ENCODE measurements at regions not wholly inside any gene's neighbourhood (a gene's known extent, or its start where the extent isn't known, plus 50 kb on each side); places are given as distances from the start of the nearest gene placed in this dataset.

DNA sequence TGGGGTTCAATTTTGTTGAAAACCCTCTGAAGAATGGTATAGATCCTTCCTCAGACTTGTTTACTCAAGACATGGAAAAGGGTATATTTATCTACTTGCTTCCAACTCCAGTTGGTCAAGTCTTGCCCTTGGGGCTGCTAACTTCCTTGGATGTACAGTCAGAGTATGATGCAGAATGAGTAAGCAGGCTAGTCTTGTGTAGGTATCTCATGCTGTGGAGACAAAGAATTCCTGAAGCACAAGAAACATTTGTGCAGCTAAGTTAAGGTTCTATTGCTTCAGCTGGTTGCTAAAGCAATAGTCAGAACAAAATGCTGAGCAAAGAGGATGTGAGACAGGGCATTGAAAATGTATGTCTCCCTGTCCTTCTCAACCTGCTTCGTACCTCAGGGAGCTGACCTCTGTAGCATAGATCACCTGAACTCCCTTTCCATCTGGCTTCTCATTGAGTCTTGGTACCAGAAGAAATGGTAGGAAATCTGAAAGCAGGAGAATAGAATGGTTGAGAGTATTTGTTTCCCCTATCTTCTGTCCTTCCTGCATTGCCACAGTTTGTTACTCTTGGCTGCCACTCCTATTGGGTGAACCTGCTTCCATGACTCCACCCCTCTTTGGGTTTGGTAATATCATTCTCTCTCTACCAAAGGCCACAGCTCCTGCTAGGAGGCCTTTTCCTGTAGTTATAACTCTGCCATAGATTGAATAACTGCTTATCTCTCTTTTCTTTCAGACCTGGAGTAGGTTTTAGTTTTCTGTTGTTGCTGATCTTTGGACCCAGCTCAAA, 346.0 kb downstream of the PHF14 start:
- peak; percentile 16 for DNase-seq (ENCODE audit: low read depth)
- TF ChIP-seq, protein P1, sequence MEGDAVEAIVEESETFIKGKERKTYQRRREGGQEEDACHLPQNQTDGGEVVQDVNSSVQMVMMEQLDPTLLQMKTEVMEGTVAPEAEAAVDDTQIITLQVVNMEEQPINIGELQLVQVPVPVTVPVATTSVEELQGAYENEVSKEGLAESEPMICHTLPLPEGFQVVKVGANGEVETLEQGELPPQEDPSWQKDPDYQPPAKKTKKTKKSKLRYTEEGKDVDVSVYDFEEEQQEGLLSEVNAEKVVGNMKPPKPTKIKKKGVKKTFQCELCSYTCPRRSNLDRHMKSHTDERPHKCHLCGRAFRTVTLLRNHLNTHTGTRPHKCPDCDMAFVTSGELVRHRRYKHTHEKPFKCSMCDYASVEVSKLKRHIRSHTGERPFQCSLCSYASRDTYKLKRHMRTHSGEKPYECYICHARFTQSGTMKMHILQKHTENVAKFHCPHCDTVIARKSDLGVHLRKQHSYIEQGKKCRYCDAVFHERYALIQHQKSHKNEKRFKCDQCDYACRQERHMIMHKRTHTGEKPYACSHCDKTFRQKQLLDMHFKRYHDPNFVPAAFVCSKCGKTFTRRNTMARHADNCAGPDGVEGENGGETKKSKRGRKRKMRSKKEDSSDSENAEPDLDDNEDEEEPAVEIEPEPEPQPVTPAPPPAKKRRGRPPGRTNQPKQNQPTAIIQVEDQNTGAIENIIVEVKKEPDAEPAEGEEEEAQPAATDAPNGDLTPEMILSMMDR (IDR thresholded peaks at IDR 0.05; ENCODE audit: insufficient read depth, low read length), result no peak
- no peak overlapping the region for H3K4me3 ChIP-seq (ENCODE audit: low read depth, low read length)

Data from fibroblast of the aortic adventitia (primary cell).